ENCODE measurements at regions not wholly inside any gene's neighbourhood (a gene's known extent, or its start where the extent isn't known, plus 50 kb on each side); places are given as distances from the start of the nearest gene placed in this dataset.
"Not testable (repeated sequence)": the region's sequence is repeated elsewhere in the genome, so short reads cannot be mapped to it uniquely, and the experiment has no call there.

GRCh38 chr7:35978816-35979640 is 174.0 kb upstream of the EEPD1 start:
- not testable (repeated sequence) for DNase-seq; H3K4me1 ChIP-seq; H3K9me3 ChIP-seq (replicated peaks); H3K27ac ChIP-seq; H3K36me3 ChIP-seq; H3K4me3 ChIP-seq
- peaks cover 11% of the 10 kb centered on the region for H3K27me3 ChIP-seq

- Histone ChIP-seq H3K4me1 (no peaks in the 10 kb centered on the region; the same call in 1 of the 2 replicates), H3K27me3 (peaks cover 11% of the 10 kb centered on the region), H3K27ac (no peak overlapping the region), H3K9me3 (replicated peaks) (no peaks in the 10 kb centered on the region), H3K36me3 (no peaks in the 10 kb centered on the region), H3K4me3 (no peak overlapping the region)
- DNase-seq = no peak
Observed at GRCh38 chr7:35982600-35982999, 170.5 kb upstream of the EEPD1 start.

GRCh38 chr7:35983626-35984025 is 169.4 kb upstream of the EEPD1 start:
- no peak overlapping the region for H3K27ac ChIP-seq
- H3K27me3 ChIP-seq = peaks cover 13% of the 10 kb centered on the region
- H3K4me1 ChIP-seq = no peaks in the 10 kb centered on the region; the same call in 1 of the 2 replicates
- H3K4me3 ChIP-seq = no peak overlapping the region
- H3K9me3 ChIP-seq (replicated peaks) = no peaks in the 10 kb centered on the region
- no peak for DNase-seq
- no peaks in the 10 kb centered on the region for H3K36me3 ChIP-seq

GRCh38 chr7:35985126-35985754 is 167.8 kb upstream of the EEPD1 start:
- Histone ChIP-seq H3K27ac (no peak overlapping the region), H3K4me3 (no peak overlapping the region), H3K9me3 (replicated peaks) (no peaks in the 10 kb centered on the region), H3K4me1 (no peaks in the 10 kb centered on the region; the same call in 1 of the 2 replicates), H3K36me3 (no peaks in the 10 kb centered on the region), H3K27me3 (peaks cover 17% of the 10 kb centered on the region)
- peak; percentile 66 to 80 for DNase-seq

DNA sequence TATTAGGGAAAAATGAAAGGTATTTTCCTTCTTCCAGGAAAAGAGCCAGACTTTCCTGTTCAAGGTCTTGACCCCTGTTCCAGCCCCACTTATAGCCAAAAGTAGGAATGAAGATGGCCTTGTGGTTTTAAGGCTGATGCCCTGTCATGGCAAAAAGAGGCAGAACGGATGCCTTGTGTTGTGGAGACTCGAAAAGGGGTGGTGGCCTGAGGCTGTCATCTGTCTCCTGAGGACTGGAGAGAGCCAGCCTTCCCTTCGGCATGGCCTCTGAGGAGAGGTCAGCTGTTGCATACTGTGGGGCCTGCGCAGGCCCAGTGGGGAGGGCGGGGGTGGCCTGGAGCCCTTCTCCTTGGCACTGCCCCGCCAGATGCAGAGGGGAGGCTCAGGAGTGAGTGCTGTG is 166.0 kb upstream of the EEPD1 start:
- peaks cover 15% of the 10 kb centered on the region for H3K27me3 ChIP-seq
- no peak overlapping the region for H3K4me3 ChIP-seq
- no peaks in the 10 kb centered on the region; the same call in 1 of the 2 replicates for H3K4me1 ChIP-seq
- H3K27ac ChIP-seq = no peak overlapping the region
- H3K36me3 ChIP-seq = no peaks in the 10 kb centered on the region
- H3K9me3 ChIP-seq (replicated peaks) = no peaks in the 10 kb centered on the region
- peak; percentile 30 to 34 for DNase-seq

DNA sequence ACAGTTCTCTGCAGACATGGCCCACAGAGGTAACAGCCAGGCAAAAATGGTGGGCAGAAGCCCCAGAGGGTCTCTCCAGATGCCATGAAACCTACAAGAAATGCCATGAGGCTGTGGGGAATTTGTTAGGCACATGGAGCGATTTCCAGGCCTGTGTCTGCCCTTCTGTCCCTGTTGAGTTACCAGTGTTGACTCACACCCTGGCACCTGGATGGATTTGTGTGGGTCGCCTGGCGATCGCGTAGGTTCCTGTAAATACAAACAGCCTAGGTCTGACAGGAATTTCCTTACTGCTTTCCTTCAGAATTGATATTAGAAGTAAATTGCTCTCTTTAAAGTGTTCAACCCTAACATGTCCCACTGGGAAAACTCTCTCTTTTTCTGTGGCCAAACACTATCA is 164.9 kb upstream of the EEPD1 start:
- Histone ChIP-seq H3K36me3 (no peaks in the 10 kb centered on the region), H3K27me3 (peaks cover 12% of the 10 kb centered on the region; the same call in 1 of the 2 replicates), H3K4me3 (no peak overlapping the region), H3K9me3 (replicated peaks) (no peaks in the 10 kb centered on the region), H3K27ac (no peak overlapping the region), H3K4me1 (no peaks in the 10 kb centered on the region; the same call in 1 of the 2 replicates)
- DNase-seq = no peak

DNA sequence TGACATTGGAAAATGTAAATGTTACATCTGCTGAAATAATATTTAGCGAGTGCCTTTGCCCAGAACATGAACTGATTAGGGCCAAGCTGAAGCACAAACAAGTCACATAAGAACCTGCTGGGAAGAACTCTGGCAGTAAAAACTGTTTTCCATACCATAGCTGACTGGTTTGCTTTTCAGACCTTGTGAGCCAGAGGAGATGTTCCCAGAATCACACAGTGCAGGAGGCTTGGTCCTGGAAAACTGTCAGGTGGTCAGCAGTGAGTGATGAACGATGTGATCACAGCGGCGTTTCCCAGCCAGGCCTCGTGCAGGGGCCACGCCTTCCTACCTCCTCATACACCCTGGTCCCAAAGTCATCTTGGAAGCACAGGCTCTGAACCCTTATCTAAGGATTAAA is 164.2 kb upstream of the EEPD1 start:
- H3K4me3 ChIP-seq = no peak overlapping the region
- no peaks in the 10 kb centered on the region; the same call in 1 of the 2 replicates for H3K4me1 ChIP-seq
- DNase-seq = no peak
- H3K27ac ChIP-seq = no peak overlapping the region
- no peaks in the 10 kb centered on the region for H3K36me3 ChIP-seq
- no peaks in the 10 kb centered on the region for H3K9me3 ChIP-seq (replicated peaks)
- peaks cover 12% of the 10 kb centered on the region; the same call in 1 of the 2 replicates for H3K27me3 ChIP-seq

GRCh38 chr7:35991511-35992232 is 161.4 kb upstream of the EEPD1 start:
- DNase-seq = no peak
- H3K27me3 ChIP-seq = peaks cover 12% of the 10 kb centered on the region; the same call in 1 of the 2 replicates
- H3K36me3 ChIP-seq = no peaks in the 10 kb centered on the region
- H3K27ac ChIP-seq = no peak overlapping the region
- H3K4me1 ChIP-seq = no peaks in the 10 kb centered on the region; the same call in 1 of the 2 replicates
- no peaks in the 10 kb centered on the region for H3K9me3 ChIP-seq (replicated peaks)
- no peak overlapping the region for H3K4me3 ChIP-seq

- H3K27ac ChIP-seq = no peak overlapping the region
- no peaks in the 10 kb centered on the region for H3K36me3 ChIP-seq
- DNase-seq = no peak
- no peaks in the 10 kb centered on the region for H3K4me1 ChIP-seq
- peaks cover 12% of the 10 kb centered on the region; the same call in 1 of the 2 replicates for H3K27me3 ChIP-seq
- H3K4me3 ChIP-seq = no peak overlapping the region
- H3K9me3 ChIP-seq (replicated peaks) = no peaks in the 10 kb centered on the region
Observed at GRCh38 chr7:35992436-35992835, 160.6 kb upstream of the EEPD1 start.

DNA sequence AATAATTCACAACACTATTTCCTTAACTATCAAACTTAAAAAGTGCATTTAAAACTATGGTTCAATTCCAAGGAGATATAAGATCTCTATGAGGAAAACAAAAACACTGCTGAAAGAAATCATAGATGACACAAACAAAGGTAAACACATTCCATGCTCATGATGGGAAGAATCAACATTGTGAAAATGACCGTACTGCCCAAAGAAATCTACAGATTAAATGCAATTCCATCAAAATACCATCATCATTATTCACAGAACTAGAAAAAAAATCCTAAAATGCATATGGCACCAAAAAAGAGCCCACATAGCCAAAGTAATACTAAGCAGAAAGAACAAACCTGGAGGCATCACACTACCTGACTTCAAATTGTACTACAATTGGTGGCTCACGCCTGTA is 159.9 kb upstream of the EEPD1 start:
- no peak for DNase-seq
- Histone ChIP-seq H3K9me3 (replicated peaks) (no peaks in the 10 kb centered on the region), H3K27me3 (peaks cover 12% of the 10 kb centered on the region; the same call in 1 of the 2 replicates), H3K4me3 (no peak overlapping the region), H3K36me3 (no peaks in the 10 kb centered on the region), H3K27ac (no peak overlapping the region), H3K4me1 (no peaks in the 10 kb centered on the region)

DNA sequence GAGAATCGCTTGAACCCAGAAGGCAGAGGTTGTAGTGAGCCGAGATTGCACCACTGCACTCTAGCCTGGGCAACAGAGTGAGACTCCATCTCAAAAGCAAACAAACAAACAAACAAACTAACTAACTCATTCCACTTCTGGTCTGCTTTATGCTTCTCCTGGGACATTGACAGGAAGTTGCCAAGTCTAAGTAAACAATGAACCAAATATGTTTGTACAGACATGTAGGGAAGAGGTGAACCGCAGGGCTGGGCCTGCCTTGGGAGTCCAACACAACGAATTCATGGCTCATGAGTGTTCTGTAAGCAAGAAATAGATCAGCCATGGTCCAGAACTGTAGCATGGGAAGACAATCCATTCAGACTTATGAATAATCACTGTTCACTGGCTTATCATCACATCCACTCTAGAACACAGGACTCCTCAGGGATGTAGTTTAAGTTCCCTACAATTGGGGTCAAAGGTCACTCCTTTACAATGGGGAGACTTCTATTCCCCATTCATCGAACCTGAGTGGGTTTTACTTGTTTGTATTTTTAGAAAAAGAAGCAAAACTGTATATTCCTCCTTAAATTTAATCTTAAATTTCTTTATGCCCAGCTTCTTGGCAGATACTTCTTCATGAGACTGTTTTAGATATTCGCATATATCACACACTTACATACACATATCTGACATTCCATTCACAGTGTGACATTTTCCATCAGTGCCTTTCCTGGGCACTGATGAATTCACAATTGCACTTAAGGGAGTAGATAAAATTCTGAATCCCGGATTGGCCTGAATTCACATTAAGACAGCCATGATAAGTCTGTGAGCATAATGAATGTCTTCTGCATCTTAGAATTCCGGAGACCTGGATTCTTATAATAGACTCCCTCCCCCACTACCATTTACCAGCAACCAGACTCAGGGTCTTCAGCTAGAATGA is 159.1 kb upstream of the EEPD1 start:
- Histone ChIP-seq H3K27ac (no peak overlapping the region), H3K4me3 (no peak overlapping the region), H3K27me3 (peaks cover 6% of the 10 kb centered on the region; the same call in 1 of the 2 replicates), H3K36me3 (no peaks in the 10 kb centered on the region), H3K9me3 (replicated peaks) (no peaks in the 10 kb centered on the region), H3K4me1 (no peaks in the 10 kb centered on the region)
- DNase-seq = no peak

DNA sequence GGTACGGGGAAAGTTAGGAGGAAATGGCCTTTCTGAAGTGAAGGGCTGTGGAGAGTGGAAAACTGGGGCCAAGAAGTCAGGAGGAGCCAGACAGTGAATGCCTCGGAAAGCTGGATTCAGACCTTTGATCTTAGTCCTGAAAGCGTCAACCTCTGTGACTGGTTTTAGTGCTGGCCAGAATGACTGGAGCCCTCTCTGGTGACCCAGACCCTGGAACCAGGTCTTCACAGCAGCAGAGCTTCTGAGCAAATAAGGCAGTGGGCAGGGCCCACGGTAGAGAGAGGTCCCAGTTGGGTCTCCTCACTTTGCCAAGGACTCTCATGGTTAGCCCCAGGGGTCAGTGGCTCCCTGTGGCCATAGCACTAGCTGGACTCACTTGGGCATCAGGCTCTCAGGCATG is 157.7 kb upstream of the EEPD1 start:
- Histone ChIP-seq H3K27me3 (peaks cover 5% of the 10 kb centered on the region; the same call in 1 of the 2 replicates), H3K9me3 (replicated peaks) (no peaks in the 10 kb centered on the region), H3K4me1 (no peaks in the 10 kb centered on the region), H3K36me3 (no peaks in the 10 kb centered on the region), H3K27ac (no peak overlapping the region), H3K4me3 (no peak overlapping the region)
- DNase-seq = no peak

DNA sequence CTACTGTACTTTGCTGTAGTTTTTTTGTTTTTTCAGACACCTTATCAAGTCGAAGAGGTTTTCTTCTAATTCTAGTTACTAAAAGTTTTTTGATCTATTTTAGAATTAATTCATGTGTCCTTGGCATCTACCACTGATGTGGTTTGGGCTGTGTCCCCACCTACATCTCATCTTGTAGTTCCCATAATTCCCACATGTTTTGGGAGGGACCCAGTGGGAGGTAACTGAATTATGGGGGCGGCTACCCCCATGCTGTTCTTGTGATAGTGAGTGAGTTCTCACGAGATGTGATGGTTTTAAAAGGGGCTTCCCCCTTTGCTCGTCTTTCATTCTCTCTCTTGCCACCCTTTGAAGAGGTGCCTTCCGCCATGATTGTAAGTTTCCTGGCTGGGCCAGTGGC is 154.6 kb upstream of the EEPD1 start:
- no peak overlapping the region for H3K27ac ChIP-seq
- H3K36me3 ChIP-seq = no peaks in the 10 kb centered on the region
- DNase-seq = no peak

DNA sequence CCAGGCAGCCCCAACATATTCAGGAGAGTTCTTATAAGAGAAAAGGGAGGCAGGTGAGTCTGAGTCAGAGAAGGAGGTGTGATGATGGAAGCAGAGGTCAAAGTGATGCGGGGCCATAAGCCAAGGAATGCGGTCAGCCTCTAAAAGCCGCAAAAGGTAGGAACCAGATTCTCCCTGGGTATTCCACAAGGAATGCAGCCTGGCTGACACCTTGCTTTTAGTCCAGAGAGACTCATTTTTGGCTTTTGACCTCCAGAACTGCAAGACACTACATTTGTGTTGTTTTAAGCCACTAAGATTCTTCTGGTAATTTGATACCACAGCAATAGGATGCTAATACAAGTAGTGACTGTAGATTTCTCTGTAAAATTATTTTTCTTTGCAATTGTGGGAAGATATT is 151.5 kb upstream of the EEPD1 start:
- Histone ChIP-seq H3K4me1 (no peaks in the 10 kb centered on the region), H3K27me3 (no peaks in the 10 kb centered on the region), H3K36me3 (no peaks in the 10 kb centered on the region), H3K4me3 (no peak overlapping the region), H3K9me3 (replicated peaks) (no peaks in the 10 kb centered on the region), H3K27ac (no peak overlapping the region)
- DNase-seq = no peak

More for the DNA sequence above, 154.6 kb upstream of the EEPD1 start:
- Histone ChIP-seq H3K4me3 (no peak overlapping the region), H3K9me3 (replicated peaks) (no peaks in the 10 kb centered on the region), H3K27me3 (no peaks in the 10 kb centered on the region), H3K4me1 (no peaks in the 10 kb centered on the region)

Measured in SJCRH30 (cell line).